SK-N-SH (cell line): ENCODE measurements at regions not wholly inside any gene's neighbourhood (a gene's known extent, or its start where the extent isn't known, plus 50 kb on each side); places are given as distances from the start of the nearest gene placed in this dataset.

Source experiments
- CTCF ChIA-PET: fragments of 300-600, 350-600 bp; formaldehyde crosslinking; extraction: SDS; loops from one replicate; lab custom pipeline; 2021; lab: Yijun Ruan, JAX
- POLR2A ChIA-PET: fragments of 350-600 bp; sonication (Branson Sonifier 250); formaldehyde crosslinking; extraction: SDS; loops from one replicate; lab custom pipeline; 2020; ENCODE audit warnings: antibody characterized with exemption, inconsistent platforms; lab: Yijun Ruan, JAX
- DNase-seq: peaks from one replicate; pipeline ENCODE4 v3.0.0; 2012
- H2AFZ ChIP-seq: fragments of 200-600 bp; sonication (generic); 2 replicates; pipeline ENCODE4 v1.8.1; 2016; ENCODE audit warnings: antibody characterized with exemption, mild to moderate bottlenecking, low read depth
- H3F3A ChIP-seq: fragments of 200-600 bp; sonication (generic); replicated peaks from 2 replicates; pipeline ENCODE3; 2016; ENCODE audit warnings: antibody characterized with exemption, mild to moderate bottlenecking; ENCODE audit not compliant: insufficient read depth
- H3K27ac ChIP-seq, 2 experiments: fragments of 200-500 bp in 1 of 2; fragments of 200-600 bp in 1 of 2; sonication (Bioruptor generic) in 1 of 2; sonication (generic), shearing (Covaris generic) in 1 of 2; 2 replicates each; pipeline versions ENCODE4 v1.5.1 to v1.6.1; 2014 to 2016; ENCODE audit warnings: low read depth in 2 of 2, inconsistent platforms in 1 of 2, low read length in 1 of 2, mild to moderate bottlenecking in 1 of 2, mixed read lengths in 1 of 2
- H3K27me3 ChIP-seq: fragments of 200-600 bp; sonication (generic), shearing (Covaris generic); 2 replicates; pipeline ENCODE4 v1.6.1; 2016; ENCODE audit warnings: mixed run types; ENCODE audit not compliant: insufficient read depth
- H3K36me3 ChIP-seq, 2 experiments: fragments of 200-500 bp in 1 of 2; fragments of 200-600 bp in 1 of 2; sonication (Bioruptor generic) in 1 of 2; sonication (generic) in 1 of 2; replicated peaks in 1 of 2; 2 replicates each; pipeline versions ENCODE3 to v1.5.1; 2014 to 2016; ENCODE audit warnings: low read length in 1 of 2, mild to moderate bottlenecking in 1 of 2; ENCODE audit not compliant: insufficient read depth in 2 of 2, control insufficient read depth in 1 of 2
- H3K4me1 ChIP-seq, 2 experiments: fragments of 200-500 bp in 1 of 2; fragments of 200-600 bp in 1 of 2; sonication (Bioruptor generic) in 1 of 2; sonication (generic), shearing (Covaris generic) in 1 of 2; 2 replicates each; pipeline versions ENCODE4 v1.5.1 to v1.6.1; 2014 to 2016; ENCODE audit warnings: low read depth in 1 of 2, low read length in 1 of 2, mixed run types in 1 of 2; ENCODE audit not compliant: insufficient read depth in 2 of 2, control insufficient read depth in 1 of 2
- H3K4me2 ChIP-seq: fragments of 200-600 bp; sonication (generic), shearing (Covaris generic); 2 replicates; pipeline ENCODE4 v1.6.1; 2017; ENCODE audit warnings: mixed run types
- H3K4me3 ChIP-seq, 2 experiments: fragments of 200-500 bp in 1 of 2; fragments of 200-600 bp in 1 of 2; sonication (Bioruptor generic) in 1 of 2; sonication (generic), shearing (Covaris generic) in 1 of 2; 2 replicates each; pipeline versions ENCODE4 v1.5.1 to v1.8.1; 2014 to 2016; ENCODE audit warnings: low read depth in 2 of 2, inconsistent platforms in 1 of 2, low read length in 1 of 2, mild to moderate bottlenecking in 1 of 2, mixed read lengths in 1 of 2, moderate library complexity in 1 of 2
- H3K79me2 ChIP-seq: fragments of 200-600 bp; sonication (generic); 2 replicates; pipeline ENCODE4 v1.8.1; 2017; ENCODE audit warnings: mild to moderate bottlenecking; ENCODE audit not compliant: insufficient read depth
- H3K9ac ChIP-seq: fragments of 200-600 bp; sonication (generic); 2 replicates; pipeline ENCODE4 v1.6.1; 2017; ENCODE audit warnings: mixed run types
- H3K9me2 ChIP-seq: fragments of 200-600 bp; sonication (generic); 2 replicates; pipeline ENCODE4 v1.6.1; 2017; ENCODE audit warnings: mixed run types
- H3K9me3 ChIP-seq: fragments of 200-600 bp; sonication (generic); 2 replicates; pipeline ENCODE4 v1.6.1; 2017; ENCODE audit warnings: mixed run types, mild to moderate bottlenecking, moderate library complexity
- H4K20me1 ChIP-seq: fragments of 200-600 bp; sonication (generic); 2 replicates; pipeline ENCODE4 v1.6.1; 2017; ENCODE audit warnings: mild to moderate bottlenecking, mixed run types; ENCODE audit not compliant: insufficient read depth
- CHD2 ChIP-seq: fragments of 150-350 bp; IDR thresholded peaks from 2 replicates; pipeline ENCODE4 v1.6.1; 2018; ENCODE audit warnings: low read length; ENCODE audit not compliant: partially characterized antibody
- EP300 ChIP-seq, 2 experiments: IDR thresholded peaks; 2 replicates each; pipeline versions ENCODE4 v1.4.0 to v1.6.1; 2012; ENCODE audit warnings: borderline replicate concordance in 1 of 2, low read depth in 1 of 2, low read length in 1 of 2
- FOSL2 ChIP-seq: IDR thresholded peaks from 2 replicates; pipeline ENCODE4 v1.4.0; 2012; ENCODE audit warnings: low read depth, mild to moderate bottlenecking, moderate library complexity, borderline replicate concordance
- FOXJ3 ChIP-seq: sonication (generic); formaldehyde crosslinking; IDR thresholded peaks from 2 replicates; pipeline ENCODE4 v1.5.1; 2020; ENCODE audit warnings: mild to moderate bottlenecking, missing genetic modification reagents
- GATA2 ChIP-seq: sonication (generic); formaldehyde crosslinking; IDR thresholded peaks from 2 replicates; pipeline ENCODE4 v1.5.0; 2020; ENCODE audit warnings: mild to moderate bottlenecking, missing genetic modification reagents
- MAX ChIP-seq: IDR thresholded peaks from 2 replicates; pipeline ENCODE4 v1.4.0; 2012; ENCODE audit warnings: low read depth
- NFIC ChIP-seq: IDR thresholded peaks from 2 replicates; pipeline ENCODE4 v1.4.0; 2012; ENCODE audit warnings: borderline replicate concordance
- TAF1 ChIP-seq: IDR thresholded peaks from 2 replicates; pipeline ENCODE4 v1.6.1; 2012; ENCODE audit warnings: low read depth, mild to moderate bottlenecking, low read length, moderate library complexity, borderline replicate concordance
- TCF12 ChIP-seq: IDR thresholded peaks from 2 replicates; pipeline ENCODE4 v1.4.0; 2012
- ZBTB33 ChIP-seq: IDR thresholded peaks from 2 replicates; pipeline ENCODE4 v1.4.0; 2012; ENCODE audit warnings: low read depth, borderline replicate concordance
- WGBS: methylation state at CpG from one replicate; pipeline ENCODE4 v1.1.6; 2017; ENCODE audit warnings: low lambda C conversion rate; 5-methylcytosine and 5-hydroxymethylcytosine counted together
- TF ChIP-seq, protein P1 (sequence below): fragments of 200-600 bp; sonication (generic); IDR thresholded peaks from 2 replicates; pipeline ENCODE4 v1.6.1; 2017; ENCODE audit warnings: antibody characterized with exemption, mild to moderate bottlenecking, moderate library complexity
- TF ChIP-seq, protein P2 (sequence below): IDR thresholded peaks from 2 replicates; pipeline ENCODE4 v1.4.0; 2012; ENCODE audit warnings: low read depth, borderline replicate concordance
- TF ChIP-seq, protein P3 (sequence below): fragments of 150-350 bp; IDR thresholded peaks from 2 replicates; pipeline ENCODE4 v1.6.1; 2017; ENCODE audit warnings: antibody characterized with exemption, low read length, low read depth, borderline replicate concordance

GRCh38 chr6:33869121-33869520 lies 65.3 kb upstream of the MLN start:
- Histone ChIP-seq H3K9me2 (no peaks in the 10 kb centered on the region), H3K4me3 (no peak overlapping the region), H3K36me3 (no peaks in the 10 kb centered on the region), H3K9ac (no peak overlapping the region), H2AFZ (no peak overlapping the region), H4K20me1 (no peaks in the 10 kb centered on the region), H3K79me2 (no peaks in the 10 kb centered on the region), H3K27me3 (no peaks in the 10 kb centered on the region; the same call in 1 of the 2 replicates), H3K4me1 (no peaks in the 10 kb centered on the region), H3F3A (no peaks in the 10 kb centered on the region), H3K9me3 (no peaks in the 10 kb centered on the region), H3K4me2 (no peak overlapping the region), H3K27ac (no peak overlapping the region)
- no peak for DNase-seq
- ChIA-PET POLR2A (no interaction called here), CTCF (interaction anchor here (1.5 kb wide), 1 partner anchor 8 kb away, joined by 3 read pairs; no protein-coding TSS in a partner anchor)
- 64% methylated on average over 5 of the region's 5 CpGs for WGBS
- TF ChIP-seq EP300 (IDR thresholded peaks at IDR 0.05; ENCODE audit: borderline replicate concordance in 1 of 2, low read depth in 1 of 2, low read length in 1 of 2) = no peak

DNA sequence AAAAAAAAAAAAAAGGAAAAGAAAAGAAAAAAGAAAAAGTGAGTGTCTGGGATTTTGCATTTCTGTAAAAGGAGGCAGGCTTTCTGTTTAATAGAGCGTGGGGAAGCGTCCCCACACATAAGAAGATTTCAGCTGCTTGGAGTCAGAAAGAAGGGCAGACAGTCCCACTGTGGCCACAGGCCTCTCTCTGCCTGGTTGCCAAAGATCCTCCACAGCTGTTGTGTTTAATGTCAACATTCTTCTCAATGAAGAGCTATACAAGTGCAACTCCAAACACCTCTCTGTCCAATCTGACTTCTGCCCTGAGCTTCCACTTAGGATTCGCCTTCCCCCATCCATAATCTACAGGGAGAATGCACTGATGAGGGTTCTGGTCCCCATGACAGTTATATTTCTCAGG lies 64.3 kb upstream of the MLN start:
- Histone ChIP-seq H3K27me3 (no peaks in the 10 kb centered on the region; the same call in 1 of the 2 replicates), H3K9ac (no peak overlapping the region), H4K20me1 (no peaks in the 10 kb centered on the region), H3K36me3 (no peaks in the 10 kb centered on the region), H3K9me2 (no peaks in the 10 kb centered on the region), H2AFZ (no peak overlapping the region), H3K4me2 (no peak overlapping the region), H3K79me2 (no peaks in the 10 kb centered on the region), H3K4me1 (no peaks in the 10 kb centered on the region), H3F3A (no peaks in the 10 kb centered on the region), H3K4me3 (no peak overlapping the region), H3K9me3 (no peaks in the 10 kb centered on the region), H3K27ac (no peak overlapping the region)
- POLR2A ChIA-PET = no interaction called here
- 95% methylated on average over 3 of the region's 3 CpGs for WGBS
- CTCF ChIA-PET = interaction anchor here (1.5 kb wide), 1 partner anchor 9 kb away, joined by 3 read pairs; no protein-coding TSS in a partner anchor
- no peak for DNase-seq
- TF ChIP-seq, protein P1, sequence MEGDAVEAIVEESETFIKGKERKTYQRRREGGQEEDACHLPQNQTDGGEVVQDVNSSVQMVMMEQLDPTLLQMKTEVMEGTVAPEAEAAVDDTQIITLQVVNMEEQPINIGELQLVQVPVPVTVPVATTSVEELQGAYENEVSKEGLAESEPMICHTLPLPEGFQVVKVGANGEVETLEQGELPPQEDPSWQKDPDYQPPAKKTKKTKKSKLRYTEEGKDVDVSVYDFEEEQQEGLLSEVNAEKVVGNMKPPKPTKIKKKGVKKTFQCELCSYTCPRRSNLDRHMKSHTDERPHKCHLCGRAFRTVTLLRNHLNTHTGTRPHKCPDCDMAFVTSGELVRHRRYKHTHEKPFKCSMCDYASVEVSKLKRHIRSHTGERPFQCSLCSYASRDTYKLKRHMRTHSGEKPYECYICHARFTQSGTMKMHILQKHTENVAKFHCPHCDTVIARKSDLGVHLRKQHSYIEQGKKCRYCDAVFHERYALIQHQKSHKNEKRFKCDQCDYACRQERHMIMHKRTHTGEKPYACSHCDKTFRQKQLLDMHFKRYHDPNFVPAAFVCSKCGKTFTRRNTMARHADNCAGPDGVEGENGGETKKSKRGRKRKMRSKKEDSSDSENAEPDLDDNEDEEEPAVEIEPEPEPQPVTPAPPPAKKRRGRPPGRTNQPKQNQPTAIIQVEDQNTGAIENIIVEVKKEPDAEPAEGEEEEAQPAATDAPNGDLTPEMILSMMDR = no peak
- no peak for TF ChIP-seq FOSL2
- no peak for TF ChIP-seq ZBTB33
- no peak for TF ChIP-seq FOXJ3 (CRISPR knock-in tag)
- TF ChIP-seq, protein P2, sequence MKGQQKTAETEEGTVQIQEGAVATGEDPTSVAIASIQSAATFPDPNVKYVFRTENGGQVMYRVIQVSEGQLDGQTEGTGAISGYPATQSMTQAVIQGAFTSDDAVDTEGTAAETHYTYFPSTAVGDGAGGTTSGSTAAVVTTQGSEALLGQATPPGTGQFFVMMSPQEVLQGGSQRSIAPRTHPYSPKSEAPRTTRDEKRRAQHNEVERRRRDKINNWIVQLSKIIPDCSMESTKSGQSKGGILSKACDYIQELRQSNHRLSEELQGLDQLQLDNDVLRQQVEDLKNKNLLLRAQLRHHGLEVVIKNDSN = no peak
- no peak for TF ChIP-seq MAX
- no peak for TF ChIP-seq TCF12
- no peak for TF ChIP-seq GATA2 (CRISPR knock-in tag)
- TF ChIP-seq TAF1 = no peak
- TF ChIP-seq, protein P3, sequence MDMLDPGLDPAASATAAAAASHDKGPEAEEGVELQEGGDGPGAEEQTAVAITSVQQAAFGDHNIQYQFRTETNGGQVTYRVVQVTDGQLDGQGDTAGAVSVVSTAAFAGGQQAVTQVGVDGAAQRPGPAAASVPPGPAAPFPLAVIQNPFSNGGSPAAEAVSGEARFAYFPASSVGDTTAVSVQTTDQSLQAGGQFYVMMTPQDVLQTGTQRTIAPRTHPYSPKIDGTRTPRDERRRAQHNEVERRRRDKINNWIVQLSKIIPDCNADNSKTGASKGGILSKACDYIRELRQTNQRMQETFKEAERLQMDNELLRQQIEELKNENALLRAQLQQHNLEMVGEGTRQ = no peak
- TF ChIP-seq NFIC = no peak
- TF ChIP-seq CHD2 = no peak
